HK-2 (cell line): ENCODE measurements at regions not wholly inside any gene's neighbourhood (a gene's known extent, or its start where the extent isn't known, plus 50 kb on each side); places are given as distances from the start of the nearest gene placed in this dataset.
"Not testable (repeated sequence)": the region's sequence is repeated elsewhere in the genome, so short reads cannot be mapped to it uniquely, and the experiment has no call there.

Source experiments
- DNase-seq: peaks from one replicate; pipeline ENCODE4 v3.0.0-alpha.2; 2018; ENCODE audit not compliant: unreplicated experiment

- DNase-seq: no peak
Measured at GRCh38 chr13:90868321-90868920, 479.1 kb upstream of the MIR17HG start.

- DNase-seq: no peak
Measured at GRCh38 chr13:90869580-90869979, 477.9 kb upstream of the MIR17HG start.

GRCh38 chr13:90872491-90873025, 474.9 kb upstream of the MIR17HG start:
- no peak for DNase-seq

DNA sequence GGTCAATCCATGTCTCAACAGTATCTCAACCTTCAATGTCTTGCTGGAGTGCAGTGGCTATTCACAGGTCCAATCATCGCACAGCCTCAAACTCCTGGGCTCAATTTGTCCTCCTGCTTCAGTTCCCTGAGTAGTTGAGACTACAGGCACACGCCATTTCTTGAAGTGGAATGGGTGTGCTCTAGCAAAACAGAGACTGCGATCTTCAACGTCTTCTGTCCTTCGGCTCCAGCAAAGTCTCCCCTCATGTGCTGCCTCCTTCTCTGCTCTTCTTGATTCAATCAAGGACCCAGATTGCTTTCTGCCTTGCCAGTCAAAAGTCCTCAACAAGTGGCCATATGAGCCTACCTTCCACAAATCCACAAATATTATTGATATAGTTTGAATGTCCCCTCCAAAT, 466.7 kb upstream of the MIR17HG start:
- DNase-seq: no peak

- no peak for DNase-seq
Measured at GRCh38 chr13:90882551-90882950, 464.9 kb upstream of the MIR17HG start.

DNA sequence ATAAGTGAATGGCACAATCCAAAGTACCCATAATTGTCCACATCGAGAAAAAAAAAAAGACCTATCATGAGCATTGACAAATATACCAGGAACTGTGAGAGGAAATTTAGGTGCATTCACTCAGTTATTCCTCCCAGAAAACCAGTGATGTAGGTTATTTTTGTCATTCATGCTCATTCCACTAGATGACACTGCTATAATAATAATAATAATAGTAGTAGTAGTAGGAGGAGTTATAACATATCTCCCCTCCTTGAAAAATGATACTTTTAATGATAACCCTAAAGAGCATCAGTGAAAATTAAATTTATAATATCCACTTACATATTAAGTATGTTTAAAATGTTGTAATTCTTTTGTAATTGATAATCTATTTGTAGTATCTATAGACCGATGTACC, 463.9 kb upstream of the MIR17HG start:
- no peak for DNase-seq

DNA sequence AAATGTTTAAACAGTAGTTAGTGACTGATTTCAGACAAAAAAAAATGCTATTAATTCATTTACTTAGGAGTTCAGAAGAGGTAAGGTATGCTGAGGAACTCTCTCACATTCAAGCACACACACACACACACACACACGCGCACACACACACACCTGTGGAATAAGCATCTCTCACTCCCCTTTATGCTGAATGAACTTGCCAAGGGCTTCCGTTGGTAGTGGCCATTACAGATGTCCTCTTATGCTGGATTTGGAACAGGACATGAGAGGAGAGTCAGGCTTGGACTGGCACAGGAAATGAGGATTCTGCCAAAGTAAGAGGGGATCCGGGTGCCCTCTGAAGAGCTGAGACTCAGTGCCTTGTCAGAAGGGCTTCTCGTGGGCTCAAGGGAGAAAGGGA, 463.4 kb upstream of the MIR17HG start:
- no peak for DNase-seq

DNA sequence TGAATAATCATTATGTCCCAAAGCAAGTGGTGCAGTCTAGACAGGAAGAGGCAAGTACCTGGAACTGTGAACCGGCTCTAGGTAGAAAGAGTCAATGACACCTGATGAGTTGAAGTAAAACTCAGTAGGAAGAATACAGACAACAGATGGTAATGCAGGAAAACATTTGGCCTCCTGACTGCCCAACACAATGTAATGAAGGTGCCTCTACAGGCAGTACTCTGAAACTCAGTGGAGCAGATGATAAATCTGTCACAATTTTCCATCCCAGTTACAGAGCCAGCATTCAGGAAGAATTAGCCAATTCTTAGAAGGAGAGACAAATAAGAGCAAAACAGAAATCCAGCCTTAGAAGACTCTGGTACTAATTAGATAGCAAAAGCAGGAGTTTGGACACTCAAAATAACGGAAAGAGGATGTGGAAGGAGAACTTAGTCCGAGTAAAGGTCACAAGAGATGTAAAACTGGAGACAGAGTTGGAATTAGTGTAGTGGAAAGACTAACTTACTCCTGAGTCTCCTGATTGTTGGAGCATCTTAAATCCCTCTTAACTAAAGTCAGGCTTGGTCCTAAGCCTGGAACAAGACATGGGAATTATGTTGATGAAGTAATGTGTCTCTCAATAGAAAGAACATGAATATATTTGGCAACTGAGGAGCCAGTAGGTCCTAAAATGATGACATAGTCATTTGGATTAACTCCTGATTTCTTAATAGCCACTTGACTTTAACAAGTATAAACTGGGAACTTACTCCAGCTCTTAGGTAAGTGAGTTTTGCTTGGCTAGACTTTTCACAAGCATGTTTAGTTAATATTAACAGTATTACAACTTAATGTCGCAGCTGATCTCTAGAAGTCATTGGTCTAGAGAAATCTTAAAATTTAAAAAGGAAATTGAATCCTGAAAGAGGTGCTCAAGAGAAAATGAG, 457.3 kb upstream of the MIR17HG start:
- DNase-seq: no peak

GRCh38 chr13:90891329-90891728, 456.2 kb upstream of the MIR17HG start:
- DNase-seq: no peak

- not testable (repeated sequence) for DNase-seq
Measured at GRCh38 chr13:90893199-90893598, 454.3 kb upstream of the MIR17HG start.

DNA sequence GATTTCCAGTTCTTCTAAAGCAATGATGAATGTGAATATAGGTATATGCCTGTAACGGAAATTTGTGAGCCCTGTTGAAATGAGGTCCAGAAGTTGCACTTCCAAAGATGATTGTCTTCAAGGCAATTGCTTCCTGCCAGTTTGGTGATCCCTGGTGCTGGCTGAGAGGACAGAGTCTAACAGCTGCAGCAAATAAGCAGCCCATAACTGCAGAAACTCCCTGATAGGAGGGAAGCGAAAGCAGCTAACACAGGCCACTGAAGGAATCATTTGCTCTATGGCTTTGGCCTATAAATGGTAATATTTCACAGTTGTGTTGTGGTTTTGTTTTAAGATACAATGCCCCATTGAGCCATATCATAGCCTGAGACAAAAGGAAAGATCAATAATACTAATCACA, 451.5 kb upstream of the MIR17HG start:
- no peak for DNase-seq

GRCh38 chr13:90898811-90899210, 448.7 kb upstream of the MIR17HG start:
- no peak for DNase-seq

GRCh38 chr13:90899416-90899815, 448.1 kb upstream of the MIR17HG start:
- DNase-seq: no peak

- no peak for DNase-seq
Measured at GRCh38 chr13:90902255-90902654, 445.2 kb upstream of the MIR17HG start.

- no peak for DNase-seq
Measured at GRCh38 chr13:90906554-90906953, 440.9 kb upstream of the MIR17HG start.

DNA sequence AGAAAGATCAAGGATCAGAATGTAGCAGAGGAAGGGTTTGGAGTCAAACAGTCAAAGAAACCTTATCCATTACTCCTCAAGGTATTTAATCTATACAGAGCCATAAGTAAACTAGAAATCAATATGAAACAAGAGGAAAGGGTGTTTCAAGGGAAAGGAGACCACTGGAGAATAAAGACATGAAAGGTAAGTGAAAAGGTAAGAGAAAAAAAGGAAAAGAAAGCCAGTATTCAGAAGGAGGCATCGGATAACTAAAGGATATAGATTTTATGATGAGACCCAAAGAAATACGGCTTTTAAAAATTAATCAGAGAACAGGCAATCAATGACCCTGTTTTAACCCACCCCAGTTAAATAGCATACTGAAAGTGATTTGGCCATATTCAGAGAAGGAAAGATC, 438.7 kb upstream of the MIR17HG start:
- no peak for DNase-seq

GRCh38 chr13:90910018-90910639, 437.4 kb upstream of the MIR17HG start:
- DNase-seq: no peak

DNA sequence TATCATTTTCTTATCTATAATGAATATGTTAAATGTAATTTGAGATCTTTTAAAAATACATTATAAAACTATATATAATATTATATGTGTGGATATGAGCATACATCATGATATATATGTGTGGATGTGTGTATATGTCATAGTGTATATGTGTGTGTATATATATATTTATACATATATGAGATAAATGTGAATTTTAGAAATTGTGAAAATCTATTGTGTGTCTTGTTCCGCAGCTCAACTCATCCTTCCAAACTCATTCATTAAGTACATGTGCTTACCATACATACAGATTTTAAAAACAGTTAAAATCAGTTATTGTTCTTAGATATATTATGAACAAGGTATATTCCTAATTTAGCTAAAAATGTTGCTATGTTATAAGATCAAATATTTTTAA, 435.2 kb upstream of the MIR17HG start:
- no peak for DNase-seq

GRCh38 chr13:90918536-90918935, 429.0 kb upstream of the MIR17HG start:
- DNase-seq: no peak

- DNase-seq: no peak
Measured at GRCh38 chr13:90919153-90919552, 428.3 kb upstream of the MIR17HG start.

DNA sequence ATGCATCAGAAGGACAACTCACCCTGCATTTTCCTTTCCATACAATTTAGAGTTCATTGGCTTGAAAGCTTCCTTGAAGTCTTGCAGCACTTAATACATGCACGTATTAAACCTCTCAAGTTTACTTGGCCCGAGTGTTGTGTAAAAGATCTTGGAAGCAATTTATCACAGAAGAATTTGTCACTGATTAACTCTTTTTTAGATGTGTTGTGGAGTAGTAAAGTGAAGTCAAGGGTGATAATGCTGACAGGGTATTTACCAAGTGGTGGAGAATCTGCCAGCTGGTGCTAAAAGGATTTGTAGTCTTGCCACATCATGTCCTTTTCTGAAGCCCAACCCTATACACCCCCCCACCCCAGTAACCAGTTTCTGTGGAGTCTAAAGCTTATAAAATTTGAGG, 421.0 kb upstream of the MIR17HG start:
- no peak for DNase-seq

DNA sequence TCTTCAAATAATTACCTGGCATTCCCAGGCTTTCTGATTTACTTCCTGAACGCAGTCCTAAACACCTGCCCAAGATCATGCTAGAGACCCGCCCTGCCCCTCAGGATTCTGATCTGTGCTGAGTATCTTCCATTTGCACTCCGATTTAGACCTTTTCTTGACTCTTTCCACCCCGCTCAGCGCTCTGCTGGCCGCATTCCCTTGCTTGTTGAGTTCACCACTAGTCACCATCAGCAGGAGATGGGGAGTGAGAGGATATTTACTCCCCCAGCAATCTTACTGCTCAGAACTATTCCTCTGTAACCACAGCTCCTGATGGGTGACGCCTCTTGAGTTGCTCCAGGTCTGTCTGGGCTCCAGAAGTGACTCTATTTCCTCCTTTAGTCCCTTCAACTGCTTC, 419.4 kb upstream of the MIR17HG start:
- DNase-seq: no peak
